GM19035 (cell line): ENCODE measurements at regions not wholly inside any gene's neighbourhood (a gene's known extent, or its start where the extent isn't known, plus 50 kb on each side); places are given as distances from the start of the nearest gene placed in this dataset.
"Not testable (repeated sequence)": the region's sequence is repeated elsewhere in the genome, so short reads cannot be mapped to it uniquely, and the experiment has no call there.

Experiments
- ATAC-seq: cut with Tn5 transposase; IDR thresholded peaks from one replicate; pipeline ENCODE4 v1.9.1; 2021; ENCODE audit not compliant: unreplicated experiment

- no peak for ATAC-seq
Measured at GRCh38 chr15:39016706-39017105, 452.1 kb upstream of the RASGRP1 start.

DNA sequence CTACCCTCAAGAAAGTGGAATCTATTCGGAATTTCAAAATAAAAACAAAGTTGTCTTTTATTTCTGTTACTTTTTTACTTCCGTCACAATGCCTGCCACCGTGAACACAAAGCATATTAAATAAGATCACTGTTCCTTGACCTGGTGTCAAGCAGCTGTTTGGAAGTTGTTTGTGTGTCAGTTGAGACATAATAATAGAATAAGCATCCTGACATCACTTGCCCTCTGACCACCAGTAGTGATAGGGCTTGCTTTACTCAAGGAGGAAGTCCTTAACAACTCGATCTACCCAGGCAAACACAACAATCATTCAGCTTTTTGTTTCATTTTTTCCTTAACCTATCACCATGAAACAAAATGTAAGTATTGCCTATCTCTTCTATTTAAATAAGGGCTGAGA is 454.4 kb upstream of the RASGRP1 start:
- ATAC-seq: no peak

DNA sequence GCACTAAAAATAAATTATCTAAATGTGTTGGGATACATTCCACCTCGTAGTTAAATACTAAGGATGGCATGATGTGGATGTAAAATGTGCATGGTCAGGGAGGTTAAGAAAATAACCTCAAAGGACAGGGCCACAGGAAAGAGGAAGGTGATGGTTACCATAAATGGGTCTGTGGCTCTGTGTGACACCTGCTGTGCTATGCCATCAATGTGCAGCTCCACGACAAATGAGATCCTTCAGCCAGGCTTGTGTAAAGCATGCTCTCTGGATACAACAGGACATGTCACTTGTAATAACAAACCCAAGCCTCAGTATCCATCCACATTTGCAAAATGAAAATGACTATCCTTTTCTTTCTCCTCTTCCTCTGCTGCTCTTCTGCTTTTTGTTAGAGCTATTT is 456.7 kb upstream of the RASGRP1 start:
- no peak for ATAC-seq

DNA sequence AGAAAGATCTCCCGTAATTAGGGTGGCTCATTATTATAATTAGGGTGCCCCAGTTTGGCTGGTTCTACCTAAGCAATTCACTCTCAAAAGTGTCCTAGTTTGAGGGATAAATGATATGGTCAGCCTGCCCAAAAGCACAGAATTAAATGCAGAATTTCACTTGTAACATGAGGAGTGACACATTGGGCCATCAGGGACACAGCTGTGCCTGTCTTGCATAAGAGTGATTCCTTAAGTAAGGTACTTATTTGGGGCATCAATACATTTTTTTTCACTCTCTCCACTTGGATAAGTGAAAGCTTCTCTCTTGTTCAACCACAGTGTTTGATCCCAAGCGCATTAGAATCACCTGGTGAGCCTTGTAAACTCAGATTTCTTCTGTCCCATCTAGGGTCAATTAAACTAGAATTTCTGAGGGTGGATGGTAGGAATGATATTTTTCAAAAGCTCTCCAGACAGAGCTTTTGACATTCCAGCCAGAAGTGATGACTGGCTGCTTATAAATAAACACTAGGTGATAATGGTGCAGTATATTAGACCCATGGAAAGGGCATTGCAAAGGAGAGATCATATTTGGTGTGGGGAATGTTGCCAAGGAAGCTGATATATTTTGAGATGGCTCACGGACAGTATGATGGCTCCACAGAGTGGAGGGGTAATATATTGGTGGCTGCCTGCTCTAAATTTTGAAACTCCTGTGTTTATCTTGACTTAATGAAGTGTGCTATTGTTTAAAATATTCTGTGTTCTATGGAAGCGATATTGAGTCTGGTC is 458.1 kb upstream of the RASGRP1 start:
- no peak for ATAC-seq

GRCh38 chr15:39025321-39025720 is 460.7 kb upstream of the RASGRP1 start:
- no peak for ATAC-seq

DNA sequence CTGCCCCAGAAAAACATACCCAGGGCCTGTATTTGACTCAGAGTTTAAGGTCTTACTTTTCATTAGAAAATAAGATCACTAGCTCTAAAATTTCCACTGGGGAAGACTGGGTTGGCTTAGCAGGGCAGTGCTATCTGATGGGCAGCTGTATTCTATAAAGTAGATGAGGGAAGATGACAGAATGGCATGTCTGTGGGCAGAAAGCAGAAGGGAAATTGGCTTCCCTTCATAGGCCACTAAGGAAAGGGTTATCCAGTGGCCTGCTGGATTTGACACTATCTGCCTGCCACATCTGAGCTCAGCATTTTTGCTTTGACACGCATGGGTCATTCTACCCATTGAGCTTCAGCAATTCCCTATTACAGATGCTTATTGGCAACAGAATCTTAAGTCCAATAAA is 461.3 kb upstream of the RASGRP1 start:
- ATAC-seq: no peak

DNA sequence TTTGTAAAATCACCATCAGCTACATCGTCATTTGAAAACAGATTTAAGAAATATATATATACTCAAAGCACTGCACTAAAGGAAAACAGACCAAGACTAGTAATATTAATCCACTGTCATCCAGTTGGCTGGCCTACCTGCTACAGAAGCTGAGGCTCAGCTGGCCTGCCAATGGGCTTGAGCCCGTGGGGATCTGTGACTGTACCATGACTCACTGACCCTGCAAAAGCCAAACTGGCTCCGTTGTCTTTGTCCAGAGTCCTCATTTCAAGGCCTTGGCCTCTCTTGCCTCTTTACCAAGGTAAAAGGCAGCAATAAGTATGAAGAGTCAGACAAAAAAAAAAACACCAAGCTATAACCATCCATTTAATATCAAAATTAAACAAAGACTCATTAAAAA is 463.5 kb upstream of the RASGRP1 start:
- no peak for ATAC-seq

GRCh38 chr15:39029741-39030140 is 465.1 kb upstream of the RASGRP1 start:
- no peak for ATAC-seq

DNA sequence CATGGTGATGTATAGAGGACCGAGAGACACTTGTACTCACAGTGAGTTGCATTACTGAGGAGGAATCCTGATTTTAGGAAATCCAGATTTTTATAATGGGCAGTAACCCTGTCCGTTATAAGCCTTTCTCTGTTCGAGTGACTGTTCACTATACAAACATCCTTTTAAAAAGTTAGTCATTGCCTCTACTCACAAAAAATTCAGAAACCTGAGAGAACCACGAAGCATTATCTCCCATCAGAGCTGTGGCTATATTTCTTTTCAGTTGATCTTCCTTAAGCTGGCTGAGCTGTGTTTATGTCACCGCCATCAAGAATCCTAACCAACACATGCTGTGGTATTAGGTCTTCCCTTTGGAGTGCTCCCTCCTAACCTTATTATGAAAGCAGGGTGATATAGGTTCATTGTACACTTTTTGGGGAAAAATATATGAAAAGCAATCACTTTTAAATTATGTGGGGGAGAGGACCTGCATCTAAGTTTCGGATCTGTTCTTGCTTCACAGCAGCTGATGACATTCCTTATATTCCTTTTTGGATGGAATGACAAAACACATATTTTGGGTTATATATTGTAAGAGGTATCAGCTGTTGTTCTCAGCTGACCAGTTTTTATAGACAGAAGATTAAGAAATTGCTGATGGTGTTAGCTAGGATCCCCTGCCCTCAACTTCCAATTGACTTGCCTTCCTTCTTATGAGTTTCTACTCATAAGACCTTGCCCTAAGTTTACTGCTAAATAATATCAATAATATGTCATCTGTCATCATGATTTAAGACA is 465.9 kb upstream of the RASGRP1 start:
- ATAC-seq: no peak

DNA sequence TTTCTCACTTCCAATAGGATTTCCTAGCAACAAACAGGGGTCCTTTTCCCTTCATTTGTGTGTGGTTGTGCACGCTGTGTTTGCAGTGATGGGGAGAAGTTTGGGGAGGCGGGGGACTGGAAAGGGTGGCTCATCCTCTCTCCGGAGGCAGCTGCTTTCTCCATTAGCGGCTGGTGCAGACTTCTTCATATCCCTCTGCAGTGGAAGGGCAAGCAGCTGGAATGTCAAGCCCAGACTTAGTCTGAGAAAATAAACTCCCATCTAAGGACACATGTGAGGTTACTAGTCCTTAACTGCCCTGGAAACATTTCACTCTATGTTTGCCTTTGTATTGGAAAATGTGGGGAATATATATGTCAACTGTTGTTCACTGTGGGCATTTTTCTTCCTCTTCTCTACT is 467.0 kb upstream of the RASGRP1 start:
- ATAC-seq: no peak

DNA sequence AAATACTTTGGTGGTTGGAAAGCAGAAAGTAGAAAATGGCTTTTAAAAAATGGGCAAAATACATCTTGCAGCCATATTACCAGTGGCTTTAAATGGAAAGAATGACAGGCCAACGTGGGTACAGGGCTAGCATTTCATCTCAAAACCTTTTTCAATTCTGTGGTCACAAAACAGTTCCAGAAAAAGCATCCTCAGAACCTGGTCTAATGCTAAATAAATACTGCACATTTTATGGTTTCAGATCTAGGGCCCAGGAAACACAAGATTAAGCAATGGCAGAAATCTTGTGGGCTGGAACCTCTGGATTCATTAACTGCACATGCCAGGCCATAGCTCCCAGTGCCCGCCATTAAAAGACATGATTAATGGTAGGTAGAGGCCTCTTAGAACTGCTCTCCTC is 470.2 kb upstream of the RASGRP1 start:
- ATAC-seq: no peak

DNA sequence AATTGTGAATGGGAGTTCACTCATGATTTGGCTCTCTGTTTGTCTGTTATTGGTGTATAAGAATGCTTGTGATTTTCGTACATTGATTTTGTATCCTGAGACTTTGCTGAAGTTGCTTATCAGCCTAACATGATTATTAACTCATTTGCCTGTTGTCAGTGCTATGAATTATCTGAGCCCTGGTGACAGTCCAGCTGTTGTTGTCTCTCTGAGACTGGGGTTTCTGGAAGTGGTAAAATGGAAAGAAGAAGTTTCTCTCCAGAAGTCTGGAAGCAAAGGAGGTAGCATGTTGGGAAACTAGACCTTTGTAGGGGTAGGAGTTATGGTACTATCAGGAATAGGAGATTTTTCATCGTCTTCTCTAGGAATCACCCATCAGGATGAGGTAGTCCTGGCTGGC is 473.0 kb upstream of the RASGRP1 start:
- not testable (repeated sequence) for ATAC-seq

GRCh38 chr15:39040861-39041260 is 476.2 kb upstream of the RASGRP1 start:
- no peak for ATAC-seq

GRCh38 chr15:39041979-39042495 is 477.4 kb upstream of the RASGRP1 start:
- ATAC-seq: no peak

- ATAC-seq: no peak
Measured at GRCh38 chr15:39051626-39052322, 487.2 kb upstream of the RASGRP1 start.

- ATAC-seq: no peak
Measured at GRCh38 chr15:39052323-39052705, 487.7 kb upstream of the RASGRP1 start.

GRCh38 chr15:39053480-39053879 is 488.9 kb upstream of the RASGRP1 start:
- ATAC-seq: no peak

DNA sequence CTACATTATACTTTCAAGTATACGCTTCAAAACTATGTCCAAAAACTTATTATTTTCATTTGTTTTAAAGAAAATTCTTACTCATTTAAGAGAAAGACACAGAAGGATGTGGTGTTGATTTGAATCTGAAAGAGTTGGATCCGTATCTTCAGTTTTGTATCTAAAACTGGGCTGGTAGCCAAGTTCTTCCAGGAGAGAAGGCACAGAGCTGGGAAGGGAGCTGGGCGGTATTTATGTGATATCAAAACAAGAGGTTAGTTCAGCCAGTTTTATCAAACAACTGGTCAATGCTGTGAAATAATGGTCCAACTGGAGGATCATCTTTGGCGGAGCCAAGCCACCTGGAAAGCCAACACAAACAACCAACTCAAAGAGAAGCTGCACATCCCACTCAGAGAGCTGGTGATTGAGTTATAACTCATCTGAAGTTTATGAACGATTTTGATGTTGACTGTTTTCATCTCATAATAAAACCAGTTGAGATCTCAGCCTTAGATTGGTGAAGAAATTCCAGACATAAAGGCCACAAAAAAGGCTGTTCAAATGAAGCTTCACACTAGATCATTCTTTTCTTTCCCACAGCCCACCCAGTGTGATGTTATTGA is 489.6 kb upstream of the RASGRP1 start:
- ATAC-seq: no peak

GRCh38 chr15:39056357-39056756 is 491.7 kb upstream of the RASGRP1 start:
- no peak for ATAC-seq

DNA sequence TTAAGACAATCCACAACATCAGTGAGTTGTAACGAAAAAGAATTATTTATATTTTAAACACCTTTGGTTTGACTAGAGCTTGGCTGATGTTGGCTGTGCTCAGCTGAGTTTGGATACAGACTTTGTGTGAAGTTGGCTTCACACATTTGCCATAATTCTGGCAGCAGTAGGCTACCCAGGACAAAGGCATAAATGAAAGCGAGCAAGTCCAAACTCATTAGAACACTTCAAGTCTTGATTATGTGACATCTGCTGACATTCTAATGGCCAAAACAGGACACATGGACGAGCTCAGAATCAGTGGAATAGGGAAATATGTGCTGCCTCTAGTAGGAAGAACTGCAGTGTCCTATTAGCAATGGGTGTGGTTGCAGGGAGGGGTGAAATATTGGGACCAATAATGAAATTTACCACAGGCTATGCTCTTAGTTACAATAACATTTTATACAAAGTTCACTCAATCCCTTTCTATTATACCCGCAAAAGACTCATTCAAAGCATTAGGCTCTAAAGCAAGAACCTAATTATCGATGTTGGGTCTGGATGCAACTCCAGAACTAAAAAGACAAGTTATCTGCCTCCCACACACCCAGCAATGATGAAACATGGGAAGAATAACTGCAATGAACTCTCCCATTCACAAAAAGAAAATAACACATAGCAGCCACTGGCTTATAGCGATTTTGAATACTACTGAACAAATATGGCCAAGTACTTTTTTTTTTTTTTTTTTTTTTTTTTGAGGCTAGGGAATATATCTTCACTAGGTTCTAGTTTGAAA is 493.9 kb upstream of the RASGRP1 start:
- no peak for ATAC-seq

- no peak for ATAC-seq
Measured at GRCh38 chr15:39059917-39060316, 495.3 kb upstream of the RASGRP1 start.
